NCI-H82 (cell line): ENCODE measurements at regions not wholly inside any gene's neighbourhood (a gene's known extent, or its start where the extent isn't known, plus 50 kb on each side); places are given as distances from the start of the nearest gene placed in this dataset.
"Not testable (repeated sequence)": the region's sequence is repeated elsewhere in the genome, so short reads cannot be mapped to it uniquely, and the experiment has no call there.

ENCODE experiments used
- DNase-seq: peaks from one replicate; lab custom pipeline; 2025; lab: John Stamatoyannopoulos, UW

GRCh38 chr9:111276431-111277128 is 53.4 kb downstream of the OR2K2 start:
- no peak for DNase-seq

- no peak for DNase-seq
Measured at GRCh38 chr9:111274737-111275136, 55.3 kb downstream of the OR2K2 start.

GRCh38 chr9:111272581-111272980 is 57.4 kb downstream of the OR2K2 start:
- DNase-seq: no peak

GRCh38 chr9:111271481-111272080 is 58.4 kb downstream of the OR2K2 start:
- DNase-seq: no peak

GRCh38 chr9:111271047-111271446 is 59.0 kb downstream of the OR2K2 start:
- DNase-seq: no peak

- not testable (repeated sequence) for DNase-seq
Measured at GRCh38 chr9:111266024-111266423, 64.0 kb downstream of the OR2K2 start.

GRCh38 chr9:111263116-111263515 is 66.9 kb downstream of the OR2K2 start:
- DNase-seq: no peak

GRCh38 chr9:111258875-111259271 is 71.2 kb downstream of the OR2K2 start:
- no peak for DNase-seq

GRCh38 chr9:111258209-111258874 is 71.7 kb downstream of the OR2K2 start:
- no peak for DNase-seq

- DNase-seq: no peak
Measured at GRCh38 chr9:111253742-111254437, 76.1 kb downstream of the OR2K2 start.

GRCh38 chr9:111250875-111251842 is 78.9 kb downstream of the OR2K2 start:
- DNase-seq: no peak

GRCh38 chr9:111237447-111237846 is 92.6 kb downstream of the OR2K2 start:
- no peak for DNase-seq

GRCh38 chr9:111236332-111236731 is 93.7 kb downstream of the OR2K2 start:
- DNase-seq: no peak

- no peak for DNase-seq
Measured at GRCh38 chr9:111233963-111234362, 96.1 kb downstream of the OR2K2 start.

GRCh38 chr9:111232997-111233790 is 96.8 kb downstream of the OR2K2 start:
- DNase-seq: no peak

- peak; percentile 3 for DNase-seq
Measured at GRCh38 chr9:111231801-111232580, 98.0 kb downstream of the OR2K2 start.

GRCh38 chr9:111222757-111223156 is 107.3 kb downstream of the OR2K2 start:
- no peak for DNase-seq

GRCh38 chr9:111212874-111213273 is 117.2 kb downstream of the OR2K2 start:
- DNase-seq: no peak

GRCh38 chr9:111198936-111199335 is 131.1 kb downstream of the OR2K2 start:
- no peak for DNase-seq

- DNase-seq: no peak
Measured at GRCh38 chr9:111197256-111197655, 132.8 kb downstream of the OR2K2 start.
